GM12864 (cell line): ENCODE measurements at regions not wholly inside any gene's neighbourhood (a gene's known extent, or its start where the extent isn't known, plus 50 kb on each side); places are given as distances from the start of the nearest gene placed in this dataset.

Experiments used
- DNase-seq: peaks from one replicate; pipeline ENCODE4 v3.0.0-alpha.2; 2011; ENCODE audit warnings: low read depth
- H3K4me3 ChIP-seq: 2 replicates; pipeline ENCODE4 v1.5.1; 2011; ENCODE audit warnings: mild to moderate bottlenecking, low read depth, low read length, control low read depth
- CTCF ChIP-seq: IDR thresholded peaks from 2 replicates; pipeline ENCODE4 v1.5.1; 2011; ENCODE audit warnings: low read depth, mild to moderate bottlenecking, moderate library complexity, low read length, control low read depth, inconsistent platforms; ENCODE audit errors: missing control alignments

DNA sequence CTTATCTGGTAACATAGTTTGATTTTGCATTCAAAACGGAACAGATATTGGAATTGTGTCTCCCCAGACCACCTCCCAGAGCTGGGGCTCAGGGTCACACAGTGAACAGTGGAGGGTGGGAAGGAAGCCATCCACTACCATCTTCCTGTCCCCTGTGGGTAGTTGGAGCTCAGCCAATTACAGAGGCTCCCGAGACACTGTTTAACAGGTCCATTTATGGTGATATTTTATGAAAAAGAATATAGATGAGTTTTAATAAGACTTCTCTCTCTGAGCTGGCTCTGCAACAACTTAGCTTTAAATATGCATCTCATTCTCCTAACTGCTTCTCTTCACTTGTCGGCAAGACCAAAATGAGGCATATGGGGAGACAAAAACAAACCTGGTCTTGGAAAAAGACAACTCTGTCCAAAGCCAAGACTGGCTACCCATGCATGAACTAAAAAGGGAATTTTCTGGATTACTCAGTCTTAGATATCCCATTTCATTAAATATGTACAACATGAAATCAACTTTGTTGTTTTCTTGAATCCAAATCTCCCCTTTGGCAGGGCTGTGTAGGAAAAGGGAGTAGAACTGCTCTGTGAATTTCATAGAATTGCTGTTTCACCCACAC, 83.8 kb upstream of the HOXC13 start:
- no peak overlapping the region for H3K4me3 ChIP-seq
- no peak for DNase-seq
- no peak for TF ChIP-seq CTCF

GRCh38 chr12:53856132-53856531, 82.5 kb upstream of the HOXC13 start:
- no peak for TF ChIP-seq CTCF

GRCh38 chr12:53857666-53858065, 81.0 kb upstream of the HOXC13 start:
- no peak for DNase-seq
- no peak overlapping the region for H3K4me3 ChIP-seq
- no peak for TF ChIP-seq CTCF

More at GRCh38 chr12:53856132-53856531, 82.5 kb upstream of the HOXC13 start:
- no peak for DNase-seq
- no peak overlapping the region for H3K4me3 ChIP-seq

- DNase-seq: no peak
- no peak overlapping the region for H3K4me3 ChIP-seq
- TF ChIP-seq CTCF: no peak
Measured at GRCh38 chr12:53860426-53861345, 77.9 kb upstream of the HOXC13 start.

DNA sequence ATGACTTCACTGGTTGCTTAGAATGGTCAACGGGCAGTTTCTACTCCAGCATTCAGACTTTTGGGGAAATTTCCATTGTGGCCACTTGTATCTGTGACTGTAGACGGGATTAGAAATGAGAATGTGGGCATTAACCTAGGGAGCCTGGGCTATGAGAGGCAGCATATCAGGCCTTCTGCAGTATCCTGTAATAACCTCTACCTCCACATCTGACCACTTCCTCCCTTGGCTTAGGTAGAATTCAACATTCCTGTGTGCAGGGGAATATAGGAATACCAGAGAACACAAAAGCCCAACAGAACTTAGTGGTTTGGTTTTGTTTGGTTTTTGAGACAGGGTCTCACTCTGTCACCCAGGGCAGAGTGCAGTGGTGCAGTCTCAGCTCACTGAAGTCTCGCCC, 76.4 kb upstream of the HOXC13 start:
- DNase-seq: no peak
- H3K4me3 ChIP-seq: no peak overlapping the region
- no peak for TF ChIP-seq CTCF

GRCh38 chr12:53862831-53863230, 75.8 kb upstream of the HOXC13 start:
- DNase-seq: no peak
- H3K4me3 ChIP-seq: no peak overlapping the region
- no peak for TF ChIP-seq CTCF
